HG03064 (cell line): ENCODE measurements at regions not wholly inside any gene's neighbourhood (a gene's known extent, or its start where the extent isn't known, plus 50 kb on each side); places are given as distances from the start of the nearest gene placed in this dataset.
A peak's percentile ranks its signal among the peaks of the same experiment; 100 is the strongest.

Source experiments
- ATAC-seq: cut with Tn5 transposase; IDR thresholded peaks from one replicate; pipeline ENCODE4 v1.9.1; 2021; ENCODE audit warnings: low read depth; ENCODE audit not compliant: unreplicated experiment

GRCh38 chr1:149841597-149842238, 57.6 kb upstream of the BOLA1 start:
- peak; percentile 32 for ATAC-seq

GRCh38 chr1:149842458-149843064, 56.8 kb upstream of the BOLA1 start:
- ATAC-seq = peak; percentile 50

DNA sequence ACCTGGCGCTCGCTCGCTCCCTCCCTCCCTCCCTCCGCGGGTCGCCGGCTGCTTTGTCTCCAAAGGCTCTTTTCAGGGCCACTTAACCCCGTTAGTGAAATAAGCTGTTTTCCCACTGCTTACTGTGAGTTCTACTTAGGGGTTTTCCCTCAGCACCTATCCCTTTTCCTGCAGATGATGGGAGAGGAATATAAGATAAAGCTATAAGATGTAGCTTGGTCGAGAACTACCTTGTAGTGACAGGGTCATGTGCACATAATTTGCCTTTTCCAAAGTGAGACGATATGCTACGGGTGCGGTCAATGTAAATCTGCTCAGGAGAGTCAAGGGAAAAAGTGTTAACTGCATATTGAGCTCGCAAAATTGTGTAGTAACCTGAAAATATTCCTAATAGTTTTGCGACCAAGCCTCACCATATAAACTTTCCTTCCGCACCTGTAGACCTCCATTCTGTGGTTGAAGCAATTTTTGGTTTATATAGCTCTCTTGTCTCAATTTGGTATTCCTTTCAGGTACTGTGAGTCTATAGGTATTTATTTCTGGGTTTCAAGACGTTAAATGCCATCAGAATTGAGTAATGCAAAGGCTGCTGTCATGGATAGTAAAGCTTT, 55.8 kb upstream of the BOLA1 start:
- no peak for ATAC-seq

GRCh38 chr1:149844101-149844500, 55.3 kb upstream of the BOLA1 start:
- no peak for ATAC-seq

- ATAC-seq = no peak
These were observed 54.6 kb upstream of the BOLA1 start for GRCh38 chr1:149844650-149845255.

- no peak for ATAC-seq
These were observed 54.0 kb upstream of the BOLA1 start for GRCh38 chr1:149845416-149845815.

DNA sequence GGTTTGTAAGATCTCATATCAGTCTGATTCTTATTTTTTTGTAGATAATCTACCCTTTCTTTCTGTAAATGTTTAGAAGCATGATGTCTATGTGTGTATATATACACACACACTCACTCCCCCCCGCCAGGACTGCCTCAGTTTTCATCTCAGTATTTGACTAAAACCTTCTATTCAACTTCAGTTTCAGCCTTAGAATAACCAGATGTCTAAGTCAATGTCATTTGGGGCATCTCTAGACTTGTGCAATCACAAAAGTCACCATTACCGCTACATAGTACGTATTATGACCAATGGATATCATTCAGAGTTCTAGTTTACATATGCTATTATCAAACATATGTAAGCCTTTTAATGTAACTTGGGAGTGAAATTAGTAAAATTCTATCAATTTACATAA, 53.3 kb upstream of the BOLA1 start:
- ATAC-seq = no peak

GRCh38 chr1:149846593-149847466, 52.5 kb upstream of the BOLA1 start:
- no peak for ATAC-seq

DNA sequence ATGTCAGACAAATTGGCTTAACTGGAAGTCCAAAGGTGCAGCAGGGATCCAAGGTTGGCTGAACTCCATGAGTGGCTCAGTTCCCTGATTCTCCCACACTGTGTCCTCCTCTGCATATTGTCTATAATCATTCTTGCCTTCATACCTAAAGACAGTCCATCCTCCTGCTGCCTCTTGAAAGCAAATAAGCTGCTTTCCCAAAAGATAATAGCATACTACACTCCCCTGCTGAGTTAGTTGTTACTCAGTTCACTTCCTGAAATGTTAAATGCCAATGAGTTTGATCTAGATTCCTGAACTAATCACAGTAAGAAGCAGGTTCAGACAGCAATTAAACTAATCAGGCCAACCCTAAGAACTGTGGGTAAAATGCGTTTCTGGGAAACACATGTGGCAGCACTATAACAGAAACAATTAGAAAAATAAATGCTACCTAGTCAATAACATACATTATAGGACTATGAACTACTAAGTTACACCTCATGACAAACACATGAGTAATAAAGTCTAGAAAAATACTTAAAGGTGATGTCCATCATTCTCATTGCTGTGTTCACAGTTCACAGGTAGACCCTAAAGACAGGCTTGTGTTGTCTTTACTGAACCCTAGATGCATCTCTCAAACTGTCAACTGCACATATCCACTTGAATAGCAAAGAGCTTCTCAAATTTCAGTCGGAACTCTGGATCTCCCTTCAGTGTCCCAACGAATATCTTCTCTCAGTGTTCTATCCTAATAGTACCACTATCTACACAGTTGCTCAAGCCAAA, 50.8 kb upstream of the BOLA1 start:
- no peak for ATAC-seq

GRCh38 chr1:149849111-149849946, 50.0 kb upstream of the BOLA1 start:
- ATAC-seq = no peak
